ENCODE measurements at regions not wholly inside any gene's neighbourhood (a gene's known extent, or its start where the extent isn't known, plus 50 kb on each side); places are given as distances from the start of the nearest gene placed in this dataset.

DNA sequence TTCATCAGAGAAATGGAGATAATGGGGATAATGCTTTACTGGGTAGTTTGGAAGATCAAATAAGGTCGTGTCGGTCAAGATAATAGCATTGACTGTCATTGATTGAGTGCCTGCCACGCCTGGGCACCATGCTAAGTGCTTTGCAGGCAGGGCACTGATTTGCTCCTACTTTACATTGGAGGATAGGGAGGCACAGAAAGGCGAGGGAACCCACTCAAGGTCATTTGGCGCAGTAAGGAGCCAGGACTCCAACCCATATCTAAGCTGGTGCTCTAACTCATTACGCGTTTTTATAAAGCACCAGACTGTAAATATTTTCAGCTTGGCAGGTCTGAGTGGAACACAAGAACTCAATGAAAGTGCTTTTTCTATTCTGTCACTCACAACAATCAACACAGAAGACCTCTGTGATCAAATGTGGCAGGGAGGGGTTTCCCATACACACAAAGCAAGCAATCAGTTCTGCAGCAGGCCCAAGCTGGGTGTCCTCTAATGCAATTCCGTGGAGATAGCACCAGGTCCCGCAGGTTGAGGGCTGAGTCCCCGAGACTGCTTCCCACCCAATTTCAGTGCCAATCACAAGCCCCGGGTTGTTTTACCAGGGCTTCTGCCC, 373.6 kb downstream of the CDH26 start:
- no peak for ATAC-seq

DNA sequence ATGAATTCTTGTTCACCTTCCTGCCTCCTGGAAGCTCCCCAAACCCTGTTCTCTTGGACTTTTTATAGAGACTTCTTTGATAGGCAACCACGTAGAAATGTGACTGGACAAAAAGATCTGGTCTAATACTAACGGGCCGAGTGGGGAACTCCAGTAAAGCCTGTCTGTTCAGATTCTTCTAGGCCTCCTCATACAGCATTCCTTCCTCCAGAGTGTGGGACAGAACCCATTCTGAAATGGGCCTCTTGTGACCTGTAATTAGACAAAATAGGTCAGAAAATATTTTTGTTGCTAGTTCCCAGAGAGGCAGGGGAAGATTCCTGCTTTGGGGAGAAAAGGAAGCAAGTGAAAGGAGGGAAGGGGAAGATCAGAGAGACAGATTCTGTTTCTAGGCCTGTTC, 374.3 kb downstream of the CDH26 start:
- no peak for ATAC-seq

DNA sequence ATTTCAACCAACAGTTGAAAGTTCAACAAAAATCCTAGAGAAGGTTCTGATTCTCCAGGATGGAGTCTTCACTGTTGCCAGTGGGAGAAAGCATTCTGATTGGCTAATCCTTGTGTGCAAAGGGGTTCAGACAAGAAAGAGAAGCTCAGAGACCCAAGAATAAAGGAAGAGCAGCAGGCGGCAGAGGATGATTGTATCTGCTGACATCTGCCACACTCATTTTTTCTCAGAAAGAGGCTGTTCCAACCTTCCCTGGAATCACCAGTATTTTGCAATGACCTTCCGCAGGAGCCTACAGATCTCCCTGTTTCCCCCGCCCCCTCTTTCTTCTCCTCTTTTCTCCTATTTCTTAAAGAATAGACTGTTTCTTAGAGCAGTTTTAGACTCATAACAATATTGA, 376.7 kb downstream of the CDH26 start:
- no peak for ATAC-seq

DNA sequence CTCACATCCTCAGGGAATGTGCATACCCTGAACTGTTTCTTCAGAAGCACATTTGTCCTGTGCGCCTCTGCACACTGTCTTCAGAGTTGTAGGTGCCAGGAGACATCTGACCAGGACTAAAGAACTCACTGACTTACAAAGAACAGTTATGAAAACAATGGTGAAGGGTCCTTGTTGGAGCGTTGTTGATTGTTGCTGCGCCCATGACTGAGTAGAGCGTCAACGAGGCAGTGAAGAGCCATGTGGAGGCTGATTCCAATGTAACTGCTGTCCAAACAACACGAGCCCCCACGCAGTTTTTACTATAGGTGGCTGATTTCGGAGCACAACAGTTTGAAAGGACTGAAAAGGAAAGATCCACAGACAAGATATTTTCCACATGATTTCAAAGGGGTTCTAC, 380.3 kb downstream of the CDH26 start:
- no peak for ATAC-seq

DNA sequence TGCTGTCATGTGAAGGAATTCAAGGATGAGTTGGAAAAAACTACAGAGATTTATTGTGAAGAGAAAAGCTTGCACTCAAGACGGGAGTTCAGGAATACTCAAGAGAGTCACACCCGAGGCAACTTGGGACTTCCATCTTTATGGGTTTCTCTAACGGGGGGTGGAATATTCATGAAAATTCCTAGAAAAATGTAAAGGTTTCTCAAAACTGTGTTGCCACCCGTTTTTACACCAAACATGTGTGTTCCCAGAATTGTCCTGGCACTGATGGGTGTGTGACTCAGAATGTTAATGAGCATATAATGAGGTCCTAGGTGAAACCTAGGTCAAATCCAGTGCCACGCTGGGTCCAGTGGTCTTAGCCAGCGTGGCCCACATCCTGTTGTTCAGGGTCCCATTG, 381.5 kb downstream of the CDH26 start:
- ATAC-seq = no peak

DNA sequence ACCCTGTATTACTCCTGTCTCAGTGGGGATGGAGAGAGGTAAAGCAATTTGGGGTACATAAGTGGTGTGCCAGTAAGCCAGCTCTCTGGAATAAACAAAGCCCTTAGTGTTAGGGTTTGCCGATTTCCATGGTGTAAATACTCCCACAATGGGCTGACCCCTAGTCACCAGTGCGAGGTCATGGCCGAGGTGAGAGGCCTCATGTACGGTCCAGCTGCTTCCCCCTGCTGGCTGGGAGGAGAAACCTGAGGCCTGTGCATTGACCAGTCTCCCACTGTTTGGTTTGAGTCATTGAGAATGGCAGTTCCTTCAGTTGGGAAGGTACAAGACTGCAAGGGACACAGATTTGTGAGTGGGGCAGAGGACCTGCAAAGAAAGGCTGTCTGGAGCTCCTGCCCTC, 382.0 kb downstream of the CDH26 start:
- no peak for ATAC-seq

DNA sequence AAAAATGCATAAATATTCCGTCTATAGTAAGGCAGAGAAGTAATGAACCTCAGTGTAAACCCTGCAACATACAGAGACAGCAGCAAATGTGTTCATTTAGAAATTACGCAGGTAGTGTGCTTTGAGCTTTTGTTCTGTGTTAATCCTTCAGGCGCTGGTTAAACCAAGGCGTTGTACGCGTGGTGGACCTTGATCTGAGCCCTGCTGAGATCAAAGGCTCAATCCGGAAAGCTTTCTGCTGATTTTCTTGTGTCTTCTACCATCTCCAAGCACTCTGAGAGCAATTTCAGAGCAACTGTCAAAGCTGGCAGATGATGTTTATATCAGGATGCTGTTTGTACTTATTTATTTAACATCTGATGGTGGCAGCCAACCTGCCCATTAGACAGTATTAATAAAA, 382.8 kb downstream of the CDH26 start:
- no peak for ATAC-seq

DNA sequence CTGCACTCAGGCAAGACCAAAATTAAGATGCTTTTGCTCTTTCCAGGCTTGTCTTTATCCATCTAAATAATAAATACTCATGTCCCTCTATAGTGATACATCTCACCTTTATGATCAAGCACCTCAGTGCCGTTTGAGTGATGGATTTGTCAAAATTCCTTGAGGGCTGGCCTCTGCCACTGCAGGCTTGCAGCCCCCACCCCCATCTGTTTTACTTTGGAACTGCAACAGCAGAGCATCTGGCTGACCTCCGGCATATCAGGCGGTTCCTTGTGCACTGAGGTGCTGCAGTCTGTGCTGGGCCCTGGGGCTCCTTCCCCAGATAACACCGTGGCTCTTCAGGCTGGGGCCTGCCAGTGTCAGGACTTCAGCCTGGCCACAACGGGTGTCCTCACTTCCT, 386.9 kb downstream of the CDH26 start:
- no peak for ATAC-seq

DNA sequence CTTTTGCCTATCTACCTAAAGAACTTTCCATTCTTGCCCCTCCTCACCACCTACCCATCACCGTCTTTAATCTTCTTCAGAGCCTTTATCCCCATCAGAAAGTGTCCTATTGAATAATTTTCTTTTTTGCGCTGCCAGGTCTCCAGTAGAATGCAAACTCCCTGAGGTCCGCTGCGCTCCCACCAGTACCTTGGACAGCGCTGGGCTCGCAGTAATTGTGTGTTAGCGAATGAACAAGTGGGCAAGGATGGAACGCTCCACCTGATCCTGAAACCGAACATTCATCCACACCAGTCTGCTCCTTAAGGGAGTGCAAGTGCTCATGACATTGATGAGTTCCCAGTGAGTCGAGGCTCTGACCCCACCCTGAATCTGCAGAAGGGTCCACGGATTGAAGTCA, 391.2 kb downstream of the CDH26 start:
- ATAC-seq = no peak

DNA sequence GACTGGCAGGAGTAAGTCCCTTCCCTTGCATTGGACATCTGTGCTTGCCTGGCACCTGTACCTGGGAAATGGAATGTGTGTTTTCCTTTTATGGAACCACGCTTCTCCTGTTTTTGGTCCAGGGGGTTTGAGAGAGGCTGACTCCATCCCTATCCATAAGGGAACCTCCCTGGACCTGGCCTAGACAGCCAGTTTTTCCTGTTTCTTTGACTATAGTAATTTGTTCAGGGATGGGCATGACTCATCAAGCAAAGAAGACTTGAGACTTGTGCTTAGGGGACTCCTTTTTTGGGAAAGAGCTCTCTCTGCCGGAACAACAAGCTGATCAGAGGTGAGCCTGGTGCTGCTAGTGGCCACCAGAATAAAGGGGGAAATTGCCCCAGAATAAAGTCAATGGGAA, 393.8 kb downstream of the CDH26 start:
- no peak for ATAC-seq

DNA sequence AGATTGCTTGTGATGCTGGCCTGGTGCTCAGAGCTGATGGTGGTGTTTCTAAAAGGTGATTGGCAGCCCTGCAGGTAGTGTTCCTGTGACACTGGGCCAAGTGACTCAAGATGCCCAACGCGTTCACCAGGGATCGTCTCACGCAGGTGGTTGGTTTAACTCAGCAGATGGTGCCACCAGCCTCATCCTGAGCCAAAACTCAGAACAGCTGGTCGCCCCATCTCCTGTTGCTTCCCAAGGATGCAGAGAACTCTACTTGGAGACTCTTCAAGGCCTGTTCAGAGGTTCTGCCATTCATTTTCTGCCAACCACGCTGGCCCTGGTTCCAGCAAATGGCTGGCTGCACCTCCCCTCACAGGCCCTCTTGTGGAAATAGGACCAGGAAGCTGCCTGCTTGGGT, 394.4 kb downstream of the CDH26 start:
- no peak for ATAC-seq

DNA sequence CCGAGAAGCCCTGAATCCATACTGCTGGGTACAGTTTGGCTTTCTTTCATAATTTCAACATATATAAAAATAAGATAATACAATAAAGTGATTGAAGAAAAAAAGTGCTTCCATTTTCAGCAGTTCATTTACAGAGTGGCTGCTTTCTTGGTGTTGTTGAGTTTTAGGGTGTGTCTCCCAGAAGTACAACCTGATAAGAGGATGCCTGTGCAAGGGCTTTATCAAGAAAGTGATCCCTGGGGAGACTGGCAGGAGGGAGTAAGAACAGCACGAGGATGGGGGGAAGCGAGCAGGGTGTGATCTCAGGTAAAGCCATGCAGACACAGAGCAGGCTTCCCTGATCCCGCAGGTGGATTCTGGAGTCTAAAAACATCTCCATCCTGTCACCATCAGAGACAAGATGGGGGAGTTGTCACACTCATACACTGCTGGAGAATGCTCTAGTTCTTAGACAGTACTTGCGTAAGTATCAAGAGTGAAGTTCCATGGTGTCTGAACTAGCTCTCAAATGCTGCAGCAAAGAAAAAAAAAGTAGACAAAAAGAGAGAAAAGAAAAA, 395.9 kb downstream of the CDH26 start:
- no peak for ATAC-seq

DNA sequence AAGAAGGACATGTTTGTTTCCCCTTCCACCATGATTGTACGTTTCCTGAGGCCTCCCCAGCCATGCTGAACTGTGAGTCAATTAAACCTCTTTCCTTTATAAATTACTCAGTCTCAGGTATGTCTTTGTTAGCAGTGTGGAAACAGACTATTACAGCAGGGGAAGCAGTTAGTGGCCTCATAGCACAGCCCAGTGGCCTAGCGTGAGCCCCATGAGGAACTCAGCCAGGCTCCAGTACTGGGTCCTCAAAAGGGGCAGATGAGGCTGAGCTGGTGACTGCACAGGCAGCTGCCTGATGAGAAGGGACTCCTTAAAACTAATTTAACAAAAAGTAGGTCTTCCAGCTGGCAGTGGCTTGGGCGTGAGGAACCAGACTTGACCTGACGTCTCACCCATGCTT, 399.9 kb downstream of the CDH26 start:
- no peak for ATAC-seq

DNA sequence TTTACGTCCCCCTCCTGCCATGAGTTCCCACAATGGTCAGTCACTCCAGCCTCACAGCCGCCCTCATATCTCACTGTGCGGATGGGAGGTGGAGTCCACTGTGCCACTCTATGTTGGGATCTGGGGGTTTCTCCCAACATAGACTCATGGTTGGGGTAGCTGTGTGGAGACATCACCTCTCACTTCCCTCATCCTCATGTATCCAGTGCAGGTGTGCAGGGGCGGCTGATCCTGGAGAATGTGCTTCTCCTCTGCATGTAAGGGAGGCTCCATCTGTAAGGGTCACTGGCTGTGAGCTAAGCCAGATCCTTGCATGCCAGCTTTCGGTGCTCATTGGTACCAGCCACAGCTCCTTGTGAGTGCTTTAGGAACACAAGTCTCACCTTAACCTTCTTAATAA, 400.8 kb downstream of the CDH26 start:
- no peak for ATAC-seq

DNA sequence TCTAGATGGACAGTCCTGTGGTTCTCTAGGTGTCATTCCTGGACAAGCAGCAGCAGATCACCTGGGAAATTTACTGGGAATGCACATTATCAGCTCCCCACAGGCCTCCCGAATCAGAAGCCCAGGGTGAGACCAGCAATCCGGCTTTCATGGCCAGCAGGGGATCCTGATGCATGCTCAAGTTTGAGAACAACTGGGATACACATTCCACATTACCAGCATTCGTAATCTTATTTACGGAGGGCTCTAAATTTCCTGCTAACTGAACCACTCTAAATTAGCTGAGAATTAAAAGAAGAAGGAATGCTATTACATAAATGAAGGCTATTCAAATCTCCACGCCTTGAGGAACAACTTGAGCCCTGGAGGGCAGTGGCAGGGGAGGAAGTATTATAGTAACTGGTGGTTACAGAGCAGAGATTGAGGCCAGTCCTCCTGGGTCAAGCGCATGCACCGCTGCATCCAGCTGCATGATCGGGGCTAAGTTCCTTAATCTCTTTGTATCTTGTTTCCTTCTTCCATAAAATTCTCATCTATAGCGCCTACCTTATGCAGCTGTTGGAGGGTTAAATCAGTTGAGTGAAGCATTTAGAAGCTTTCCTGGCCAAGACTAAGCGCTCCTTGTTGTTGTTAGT, 403.7 kb downstream of the CDH26 start:
- no peak for ATAC-seq

DNA sequence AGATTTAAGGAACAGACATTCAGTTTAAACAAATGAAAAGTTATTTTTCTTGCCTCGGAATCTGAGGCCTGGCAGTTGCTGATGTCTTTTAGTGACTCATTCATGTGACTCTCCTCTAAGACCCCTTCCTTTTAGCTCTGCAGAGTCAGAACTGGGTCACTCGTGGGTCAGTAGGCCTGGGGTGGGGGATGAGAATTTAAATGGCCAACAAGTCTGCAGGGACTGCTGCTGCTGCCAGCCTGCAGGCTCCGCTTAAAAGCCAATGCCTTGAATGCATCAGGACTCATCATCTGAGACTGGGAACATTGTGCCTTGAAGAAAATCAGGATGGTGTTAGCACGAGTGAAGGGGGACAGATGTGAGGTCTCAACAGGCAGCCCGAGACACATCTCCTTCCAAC, 404.3 kb downstream of the CDH26 start:
- ATAC-seq = no peak

DNA sequence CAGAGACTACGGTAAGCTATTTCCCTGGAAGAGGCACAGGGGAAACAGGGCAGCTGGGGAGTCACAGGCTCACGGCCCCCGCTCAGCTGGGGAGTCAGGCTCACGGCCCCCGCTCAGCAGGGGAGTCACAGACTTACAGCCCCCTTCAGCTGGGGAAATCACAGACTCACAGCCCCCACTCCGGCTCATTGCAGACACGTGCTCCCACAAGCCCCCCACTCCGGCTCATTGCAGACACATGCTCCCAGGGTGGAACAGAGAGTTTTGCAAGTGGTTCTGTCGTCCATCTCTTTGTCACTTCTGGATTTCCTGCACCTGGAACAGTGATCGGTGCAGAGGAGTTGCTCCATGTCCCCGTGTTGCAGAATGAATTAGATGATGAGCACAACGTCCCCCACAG, 405.5 kb downstream of the CDH26 start:
- no peak for ATAC-seq

DNA sequence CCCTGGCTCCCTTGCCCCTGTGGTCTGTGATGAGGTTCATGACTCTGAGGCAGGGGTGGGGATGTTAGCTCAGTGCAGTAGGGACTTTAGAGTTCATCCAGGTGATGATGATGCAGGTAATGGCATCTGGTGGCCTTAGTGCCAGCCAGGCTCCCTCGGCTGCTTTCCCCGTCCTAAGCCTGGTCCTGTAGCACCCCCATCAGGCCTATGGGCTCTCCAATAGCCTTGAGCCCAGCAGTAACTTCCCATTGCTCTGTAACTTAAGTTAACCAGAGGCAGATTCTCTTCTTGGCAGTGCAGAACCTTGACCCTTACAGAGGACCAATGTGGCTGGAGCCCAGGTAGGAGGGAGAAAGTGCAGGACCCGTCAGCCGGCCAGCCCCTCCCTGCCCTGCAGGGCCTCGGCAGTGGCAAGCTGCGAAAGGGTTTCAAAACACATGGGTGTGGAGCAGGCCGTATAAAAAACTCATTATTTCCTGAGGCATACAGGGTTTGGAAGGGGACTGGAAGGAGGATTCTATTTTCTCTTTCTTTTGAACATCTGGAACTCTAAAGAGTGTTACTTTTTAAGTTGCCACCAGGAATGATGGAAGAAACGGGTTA, 406.9 kb downstream of the CDH26 start:
- ATAC-seq = no peak

DNA sequence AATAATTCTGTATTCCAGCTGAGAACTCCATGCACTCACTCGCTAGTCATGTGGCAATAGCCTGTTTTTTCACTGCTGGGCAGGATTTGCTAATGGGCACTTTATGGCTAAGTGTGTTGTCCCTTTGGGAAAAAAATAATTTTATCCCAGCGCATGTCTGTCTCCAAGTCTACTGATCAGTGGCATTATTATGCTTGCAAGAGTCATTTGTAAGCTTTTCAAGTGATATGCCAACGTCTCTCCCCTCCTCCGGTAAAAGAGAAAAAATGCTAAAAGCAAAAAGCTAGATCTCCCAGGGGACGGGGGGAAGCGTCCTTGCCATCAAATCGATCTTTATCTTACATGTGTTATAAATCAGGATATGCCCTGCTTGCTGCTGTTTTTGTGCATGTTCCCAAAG, 407.7 kb downstream of the CDH26 start:
- no peak for ATAC-seq

DNA sequence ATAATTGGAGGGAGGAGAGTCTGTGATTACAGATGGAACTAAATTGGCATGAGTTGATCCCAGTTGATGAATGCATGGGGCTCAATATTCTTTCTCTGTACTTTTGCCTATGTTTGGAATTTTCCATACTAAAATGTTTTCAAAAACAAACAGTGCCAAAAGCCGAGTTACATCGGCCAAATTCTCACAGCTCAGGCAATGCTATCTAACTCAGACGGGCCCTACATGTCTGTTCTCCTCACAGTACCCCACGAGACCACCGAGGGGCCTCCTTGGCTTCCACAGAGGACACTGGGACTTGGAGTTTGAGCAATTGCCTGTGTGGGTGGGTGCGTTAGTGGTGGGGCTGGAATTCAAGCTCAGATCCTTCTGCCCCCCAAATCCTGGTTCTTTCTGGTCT, 413.2 kb downstream of the CDH26 start:
- no peak for ATAC-seq

DNA sequence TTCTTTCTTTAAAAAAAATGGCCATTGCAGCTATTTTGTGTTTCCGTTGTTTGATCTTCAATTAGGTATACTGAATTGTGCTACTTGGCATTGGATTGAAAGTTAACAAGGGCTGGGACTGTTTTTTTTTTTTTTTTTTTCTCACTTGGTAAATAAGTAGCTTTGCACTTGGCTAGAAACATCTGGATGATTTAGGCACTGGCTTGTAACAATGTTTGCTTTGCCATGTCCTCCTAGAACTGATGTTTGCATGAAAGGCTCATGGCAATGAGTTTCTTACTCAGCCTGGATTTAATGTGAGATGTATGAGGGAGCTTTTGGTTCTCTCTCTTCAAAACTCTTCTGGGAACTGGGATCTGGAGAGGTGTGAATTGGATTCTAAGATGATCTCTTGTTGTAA, 414.1 kb downstream of the CDH26 start:
- ATAC-seq = no peak

DNA sequence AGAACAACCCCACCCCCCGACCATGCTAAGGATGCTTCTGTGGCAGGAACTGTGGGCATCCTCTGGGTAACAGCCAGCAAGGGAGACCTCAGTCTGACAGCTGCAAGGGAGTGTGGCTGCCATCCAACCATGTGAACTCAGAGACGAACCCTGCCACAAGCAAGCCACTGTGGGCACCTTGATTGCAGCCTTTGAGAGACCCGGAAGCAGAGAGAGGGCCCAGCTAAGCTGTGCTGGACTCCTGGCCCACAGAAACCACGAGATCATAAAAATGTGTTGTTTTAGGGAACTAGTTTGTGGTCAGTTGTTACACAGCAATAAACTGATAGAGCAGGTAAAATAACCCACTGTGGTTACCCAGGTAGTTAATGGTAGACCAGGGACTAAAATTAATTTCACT, 414.6 kb downstream of the CDH26 start:
- ATAC-seq = no peak

DNA sequence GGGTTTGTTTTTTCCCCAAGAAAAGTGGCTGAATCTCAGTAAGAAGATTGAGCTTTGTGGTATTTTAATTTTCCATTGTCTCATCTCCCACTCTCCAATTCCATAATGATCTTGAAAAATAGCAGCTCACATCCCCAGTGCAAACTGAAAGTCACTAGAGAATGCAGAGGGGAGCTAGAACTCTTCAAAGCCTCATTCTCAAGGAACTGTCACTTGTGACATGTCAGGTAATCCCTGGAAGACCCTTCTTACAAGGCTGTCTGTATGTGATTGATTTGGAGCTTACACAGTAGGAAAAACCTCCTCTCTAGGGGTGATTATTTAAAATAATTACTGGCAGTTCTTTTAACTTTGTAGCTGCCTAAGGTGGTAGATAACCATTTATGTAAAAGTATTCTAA, 420.4 kb downstream of the CDH26 start:
- no peak for ATAC-seq

DNA sequence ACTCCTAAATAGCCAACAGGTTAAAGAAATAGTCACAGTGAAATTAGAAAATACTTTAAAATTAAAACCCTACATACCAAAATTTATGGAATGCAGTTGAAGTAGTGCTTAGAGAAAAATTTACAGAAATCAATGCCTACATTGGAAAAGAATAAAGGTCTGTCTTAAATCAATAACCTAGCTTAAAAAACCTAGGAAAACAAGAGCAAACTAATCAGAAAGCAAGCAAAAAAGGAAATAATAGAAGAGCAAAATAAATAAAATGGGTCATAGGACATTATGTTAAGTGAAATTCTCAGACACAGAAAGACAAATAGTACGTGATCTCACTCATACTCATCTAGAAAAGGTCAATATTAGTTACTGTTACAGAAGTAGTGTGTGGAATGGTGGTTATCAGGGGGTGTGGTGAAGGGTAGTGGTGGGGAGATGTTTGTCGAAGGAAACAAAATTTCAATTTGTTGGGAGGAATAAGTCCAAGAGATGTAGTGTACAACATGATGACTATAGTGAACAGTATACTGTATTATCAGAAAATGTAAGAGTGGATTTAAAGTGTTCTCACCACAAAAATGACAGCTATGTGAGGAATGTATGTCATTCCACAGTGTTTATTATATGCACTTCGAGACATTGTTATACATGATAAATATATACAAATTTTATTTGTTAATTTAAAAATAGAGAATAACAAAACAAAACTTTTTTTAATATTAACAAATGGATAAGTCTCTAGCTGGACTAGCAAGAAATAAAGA, 423.6 kb downstream of the CDH26 start:
- ATAC-seq = no peak
